ENCODE measurements at regions not wholly inside any gene's neighbourhood (a gene's known extent, or its start where the extent isn't known, plus 50 kb on each side); places are given as distances from the start of the nearest gene placed in this dataset.

- DNase-seq: no peak
Observed at GRCh38 chrX:16511796-16512776, 137.9 kb upstream of the S100G start.

GRCh38 chrX:16516232-16516876 lies 133.6 kb upstream of the S100G start:
- no peak for DNase-seq

- DNase-seq: no peak
Observed at GRCh38 chrX:16517039-16517605, 132.8 kb upstream of the S100G start.

DNA sequence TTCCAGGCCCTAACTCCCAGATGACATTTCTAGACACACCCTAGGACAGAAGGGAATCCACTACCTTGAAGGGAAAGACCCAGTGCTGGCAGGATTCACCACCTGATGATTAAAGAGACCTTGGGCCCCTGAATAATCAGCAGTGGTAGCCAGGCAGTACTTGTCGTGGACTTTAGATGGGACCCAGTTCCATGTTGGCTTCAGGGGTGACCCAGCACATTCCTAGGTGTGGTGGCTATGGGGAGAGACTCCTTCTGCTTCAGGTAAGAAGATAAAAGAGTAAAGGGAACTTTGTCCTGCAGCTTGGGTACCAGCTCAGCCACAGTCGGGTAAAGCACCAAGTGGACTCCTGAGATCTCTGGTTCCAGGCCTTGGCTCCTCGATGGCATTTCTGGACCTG lies 131.8 kb upstream of the S100G start:
- DNase-seq: no peak

GRCh38 chrX:16524316-16524715 lies 125.6 kb upstream of the S100G start:
- DNase-seq: no peak

DNA sequence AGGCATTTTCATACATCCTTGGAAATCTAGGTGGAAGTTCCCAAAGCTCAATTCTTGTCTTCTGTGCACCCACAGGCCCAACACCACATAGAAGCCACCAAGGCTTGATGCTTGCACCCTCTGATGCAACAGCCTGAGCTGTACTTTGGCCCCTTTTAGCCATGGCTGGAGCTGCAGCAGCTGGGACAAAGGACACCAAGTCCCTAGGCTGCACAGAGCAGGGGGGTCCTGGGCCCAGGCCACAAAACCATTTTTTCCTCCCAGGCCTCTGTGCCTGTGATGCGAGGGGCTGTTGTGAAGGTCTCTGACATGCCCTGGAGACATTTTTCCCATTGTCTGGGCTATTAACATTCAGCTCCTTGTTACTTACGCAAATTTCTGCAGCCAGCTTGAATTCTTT lies 124.0 kb upstream of the S100G start:
- DNase-seq: no peak

GRCh38 chrX:16528620-16529019 lies 121.3 kb upstream of the S100G start:
- DNase-seq: no peak

All from left kidney (tissue), 1 donor.